ENCODE measurements at regions not wholly inside any gene's neighbourhood (a gene's known extent, or its start where the extent isn't known, plus 50 kb on each side); places are given as distances from the start of the nearest gene placed in this dataset.

DNA sequence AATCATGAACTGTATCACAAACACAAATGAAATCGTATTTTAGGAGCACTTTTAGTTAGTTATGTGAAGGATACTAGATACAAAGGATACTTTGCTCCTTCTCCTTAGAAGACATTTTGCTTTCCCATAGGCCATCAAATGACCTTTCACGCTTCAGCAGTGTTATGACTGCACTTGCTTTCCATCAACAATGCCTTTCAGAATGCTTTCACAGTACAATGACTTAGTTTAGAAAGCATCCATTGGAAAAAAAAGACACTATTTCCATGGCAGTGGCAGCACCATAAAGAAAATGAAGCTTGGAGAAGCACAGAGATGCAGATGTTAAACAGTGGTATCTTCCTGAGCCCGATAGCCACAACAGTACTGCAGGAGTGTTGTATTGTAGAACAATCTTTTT, 203.9 kb downstream of the PCSK1 start:
- H3K9me3 Mint-ChIP-seq, result no peaks in the 10 kb centered on the region
- POLR2A ChIA-PET, result no interaction called here

DNA sequence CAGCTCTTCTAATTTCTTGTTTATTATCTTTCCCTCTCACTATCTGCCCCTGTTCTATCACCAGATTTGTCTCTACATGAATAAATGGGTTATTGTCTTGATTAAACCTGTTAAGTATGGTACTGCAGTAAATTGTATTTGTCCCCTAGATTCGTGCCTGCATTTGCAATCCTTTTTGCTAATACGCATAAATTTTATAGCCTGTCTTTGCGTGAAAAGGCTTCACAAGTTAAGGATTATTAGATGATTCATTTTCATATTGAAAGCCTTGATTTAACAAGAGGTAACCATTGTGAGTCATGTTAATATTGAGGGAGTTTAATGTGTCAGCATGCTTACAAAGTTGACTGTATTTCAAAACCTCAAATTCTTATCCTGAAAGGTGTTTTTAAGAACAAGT, 204.6 kb downstream of the PCSK1 start:
- H3K36me3 Mint-ChIP-seq (ENCODE audit: low read depth), result no peaks in the 10 kb centered on the region
- no peaks in the 10 kb centered on the region for H3K9me3 Mint-ChIP-seq
- H3K36me3 ChIP-seq (ENCODE audit: insufficient read depth, low read length), result no peaks in the 10 kb centered on the region
- TF ChIP-seq, protein P1, sequence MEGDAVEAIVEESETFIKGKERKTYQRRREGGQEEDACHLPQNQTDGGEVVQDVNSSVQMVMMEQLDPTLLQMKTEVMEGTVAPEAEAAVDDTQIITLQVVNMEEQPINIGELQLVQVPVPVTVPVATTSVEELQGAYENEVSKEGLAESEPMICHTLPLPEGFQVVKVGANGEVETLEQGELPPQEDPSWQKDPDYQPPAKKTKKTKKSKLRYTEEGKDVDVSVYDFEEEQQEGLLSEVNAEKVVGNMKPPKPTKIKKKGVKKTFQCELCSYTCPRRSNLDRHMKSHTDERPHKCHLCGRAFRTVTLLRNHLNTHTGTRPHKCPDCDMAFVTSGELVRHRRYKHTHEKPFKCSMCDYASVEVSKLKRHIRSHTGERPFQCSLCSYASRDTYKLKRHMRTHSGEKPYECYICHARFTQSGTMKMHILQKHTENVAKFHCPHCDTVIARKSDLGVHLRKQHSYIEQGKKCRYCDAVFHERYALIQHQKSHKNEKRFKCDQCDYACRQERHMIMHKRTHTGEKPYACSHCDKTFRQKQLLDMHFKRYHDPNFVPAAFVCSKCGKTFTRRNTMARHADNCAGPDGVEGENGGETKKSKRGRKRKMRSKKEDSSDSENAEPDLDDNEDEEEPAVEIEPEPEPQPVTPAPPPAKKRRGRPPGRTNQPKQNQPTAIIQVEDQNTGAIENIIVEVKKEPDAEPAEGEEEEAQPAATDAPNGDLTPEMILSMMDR (IDR thresholded peaks at IDR 0.05), result no peak
- no peak overlapping the region for H3K4me3 ChIP-seq (ENCODE audit: low read length)
- ChIA-PET POLR2A (no interaction called here), CTCF (no interaction called here)
- intact Hi-C loops (cut with DNase I, micrococcal nuclease), result no loop called here
- H3K27ac Mint-ChIP-seq, result no peak overlapping the region
- ATAC-seq (ENCODE audit: poor library complexity) (no peak), DNase-seq (no peak)
- no peaks in the 10 kb centered on the region for H3K4me1 ChIP-seq (ENCODE audit: insufficient read depth, low read length)
- no peak overlapping the region for H3K27ac ChIP-seq (ENCODE audit: low read depth in 1 of 2, low read length in 2 of 2)
- H3K4me1 Mint-ChIP-seq (ENCODE audit: low read depth), result no peaks in the 10 kb centered on the region
- H3K4me3 Mint-ChIP-seq, result no peak overlapping the region
- H3K9me3 ChIP-seq (ENCODE audit: control insufficient read depth in 1 of 2, insufficient read depth in 1 of 2, low read length in 2 of 2), result no peaks in the 10 kb centered on the region
- peaks cover 18% of the 10 kb centered on the region for H3K27me3 Mint-ChIP-seq
- H3K27me3 ChIP-seq (ENCODE audit: control insufficient read depth in 1 of 2, insufficient read depth in 2 of 2, low read length in 2 of 2), result no peaks in the 10 kb centered on the region

More for the DNA sequence above, 203.9 kb downstream of the PCSK1 start:
- H3K36me3 ChIP-seq (ENCODE audit: insufficient read depth, low read length), result no peaks in the 10 kb centered on the region
- H3K4me3 ChIP-seq (ENCODE audit: low read length), result no peak overlapping the region
- Mint-ChIP-seq H3K4me1 (ENCODE audit: low read depth) (no peaks in the 10 kb centered on the region), H3K36me3 (ENCODE audit: low read depth) (no peaks in the 10 kb centered on the region), H3K27ac (no peak overlapping the region), H3K4me3 (no peak overlapping the region), H3K27me3 (peaks cover 18% of the 10 kb centered on the region)
- ATAC-seq (ENCODE audit: poor library complexity) (no peak), DNase-seq (no peak)
- intact Hi-C loops (cut with DNase I, micrococcal nuclease), result no loop called here
- no peaks in the 10 kb centered on the region for H3K4me1 ChIP-seq (ENCODE audit: insufficient read depth, low read length)
- H3K27ac ChIP-seq (ENCODE audit: low read depth in 1 of 2, low read length in 2 of 2), result no peak overlapping the region
- TF ChIP-seq, protein P1 (IDR thresholded peaks at IDR 0.05), result no peak
- no peaks in the 10 kb centered on the region for H3K9me3 ChIP-seq (ENCODE audit: control insufficient read depth in 1 of 2, insufficient read depth in 1 of 2, low read length in 2 of 2)
- no peaks in the 10 kb centered on the region for H3K27me3 ChIP-seq (ENCODE audit: control insufficient read depth in 1 of 2, insufficient read depth in 2 of 2, low read length in 2 of 2)
- CTCF ChIA-PET, result no interaction called here

- Mint-ChIP-seq H3K36me3 (ENCODE audit: low read depth) (no peaks in the 10 kb centered on the region), H3K4me3 (no peak overlapping the region), H3K27me3 (peaks cover 19% of the 10 kb centered on the region), H3K4me1 (ENCODE audit: low read depth) (no peaks in the 10 kb centered on the region), H3K9me3 (no peaks in the 10 kb centered on the region), H3K27ac (no peak overlapping the region)
- ATAC-seq (ENCODE audit: poor library complexity) (no peak), DNase-seq (no peak)
- no peaks in the 10 kb centered on the region for H3K27me3 ChIP-seq (ENCODE audit: control insufficient read depth in 1 of 2, insufficient read depth in 2 of 2, low read length in 2 of 2)
- intact Hi-C loops (cut with DNase I, micrococcal nuclease), result no loop called here
- H3K36me3 ChIP-seq (ENCODE audit: insufficient read depth, low read length), result no peaks in the 10 kb centered on the region
- no peak overlapping the region for H3K4me3 ChIP-seq (ENCODE audit: low read length)
- TF ChIP-seq, protein P1 (IDR thresholded peaks at IDR 0.05), result no peak
- H3K4me1 ChIP-seq (ENCODE audit: insufficient read depth, low read length), result no peaks in the 10 kb centered on the region
- no peak overlapping the region for H3K27ac ChIP-seq (ENCODE audit: low read depth in 1 of 2, low read length in 2 of 2)
- ChIA-PET CTCF (no interaction called here), POLR2A (no interaction called here)
- no peaks in the 10 kb centered on the region for H3K9me3 ChIP-seq (ENCODE audit: control insufficient read depth in 1 of 2, insufficient read depth in 1 of 2, low read length in 2 of 2)
These were observed 205.1 kb downstream of the PCSK1 start for GRCh38 chr5:96227957-96228356.

Measured in CD4-positive, alpha-beta T cell (primary cell).